CD4-positive, alpha-beta T cell (primary cell): ENCODE measurements at regions not wholly inside any gene's neighbourhood (a gene's known extent, or its start where the extent isn't known, plus 50 kb on each side); places are given as distances from the start of the nearest gene placed in this dataset.

Source experiments
- ATAC-seq: fragments of 200-7000 bp; cut with Tn5 transposase; one replicate; pipeline ENCODE4 v1.10.0; 2022; ENCODE audit warnings: mild to moderate bottlenecking; ENCODE audit not compliant: poor library complexity
- CTCF ChIA-PET: fragments of 350-600 bp; sonication (Branson Sonifier 250); formaldehyde crosslinking; loops from one replicate; lab custom pipeline; 2021; ENCODE audit warnings: antibody characterized with exemption, inconsistent platforms; lab: Charles Lee
- POLR2A ChIA-PET: fragments of 350-600 bp; sonication (Branson Sonifier 250); formaldehyde crosslinking; loops from one replicate; lab custom pipeline; 2021; ENCODE audit warnings: antibody characterized with exemption, inconsistent platforms; lab: Charles Lee
- DNase-seq, 14 experiments: peaks; one replicate each; pipeline ENCODE4 v3.0.0-alpha.2; 2013 to 2020; ENCODE audit warnings: mixed read lengths in 2 of 14
- H3K27ac ChIP-seq, 2 donors: one replicate each; pipeline versions ENCODE4 v1.5.1 to v1.7.0; 2013; ENCODE audit warnings: low read length in 2 of 2, low read depth in 1 of 2, mild to moderate bottlenecking in 1 of 2
- H3K27me3 ChIP-seq, 2 experiments: 1 replicate in 1 of 2; 2 replicates in 1 of 2; pipeline versions ENCODE4 v1.6.1 to v1.7.0; 2013; ENCODE audit warnings: low read length in 2 of 2, control low read depth in 1 of 2, mild to moderate bottlenecking in 1 of 2, moderate library complexity in 1 of 2; ENCODE audit not compliant: insufficient read depth in 2 of 2, control insufficient read depth in 1 of 2
- H3K36me3 ChIP-seq: one replicate; pipeline ENCODE4 v1.6.1; 2013; ENCODE audit warnings: low read length, control low read depth; ENCODE audit not compliant: insufficient read depth
- H3K4me1 ChIP-seq: one replicate; pipeline ENCODE4 v1.6.1; 2013; ENCODE audit warnings: low read length, control low read depth; ENCODE audit not compliant: insufficient read depth
- H3K4me3 ChIP-seq: one replicate; pipeline ENCODE4 v1.5.1; 2013; ENCODE audit warnings: mild to moderate bottlenecking, low read length, moderate library complexity
- H3K9me3 ChIP-seq, 2 experiments: 1 replicate in 1 of 2; 2 replicates in 1 of 2; pipeline versions ENCODE4 v1.6.1 to v1.7.0; 2013; ENCODE audit warnings: low read length in 2 of 2, mild to moderate bottlenecking in 2 of 2, control low read depth in 1 of 2, moderate library complexity in 1 of 2; ENCODE audit not compliant: control insufficient read depth in 1 of 2, insufficient read depth in 1 of 2
- H3K27ac Mint-ChIP-seq: one replicate; pipeline ENCODE4 v1.8.0; 2020; ENCODE audit warnings: mixed read lengths
- H3K27me3 Mint-ChIP-seq: one replicate; pipeline ENCODE4 v1.8.0; 2021; ENCODE audit warnings: mixed read lengths
- H3K36me3 Mint-ChIP-seq: one replicate; pipeline ENCODE4 v1.8.0; 2021; ENCODE audit warnings: low read depth, mixed read lengths
- H3K4me1 Mint-ChIP-seq: one replicate; pipeline ENCODE4 v1.8.0; 2021; ENCODE audit warnings: low read depth, mixed read lengths
- H3K4me3 Mint-ChIP-seq: one replicate; pipeline ENCODE4 v1.8.0; 2020; ENCODE audit warnings: mild to moderate bottlenecking, mixed read lengths
- H3K9me3 Mint-ChIP-seq: one replicate; pipeline ENCODE4 v1.8.0; 2020; ENCODE audit warnings: mixed read lengths
- CTCF ChIP-seq: fragments of 200-600 bp; IDR thresholded peaks from one replicate; pipeline ENCODE4 v1.8.0; 2022; ENCODE audit warnings: antibody characterized with exemption, mild to moderate bottlenecking
- intact Hi-C, 2 experiments: fragments of 100-400 bp; cut with DNase I in 1 of 2; cut with micrococcal nuclease in 1 of 2; formaldehyde crosslinking; loops; one replicate each; pipeline versions ENCODE4 v1.15.1 to v1.9.0; 2023 to 2025; cut with DNase I, micrococcal nuclease

GRCh38 chr10:4766454-4766853, 59.6 kb upstream of the AKR1E2 start:
- H3K4me3 Mint-ChIP-seq, result no peak overlapping the region
- H3K4me1 Mint-ChIP-seq, result no peaks in the 10 kb centered on the region
- Histone ChIP-seq H3K27me3 (peaks cover 0 to 13% of the 10 kb centered on the region in 2 experiments), H3K4me3 (no peak overlapping the region), H3K27ac (no peak overlapping the region), H3K9me3 (no peaks in the 10 kb centered on the region), H3K36me3 (no peaks in the 10 kb centered on the region), H3K4me1 (no peaks in the 10 kb centered on the region)
- POLR2A ChIA-PET, result no interaction called here
- ATAC-seq, result no peak
- H3K27ac Mint-ChIP-seq, result no peak overlapping the region
- H3K36me3 Mint-ChIP-seq, result no peaks in the 10 kb centered on the region
- CTCF ChIA-PET, result interaction anchor here (0.6 kb wide), 1 partner anchor 32 kb away, joined by 3 read pairs; no protein-coding TSS in a partner anchor
- no peak for TF ChIP-seq CTCF
- intact Hi-C loops, result loop anchor here in 1 of 2 experiments (2.0 kb wide), 1 partner anchor 1570 kb away; no protein-coding TSS in a partner anchor
- DNase-seq, result no peak
- H3K27me3 Mint-ChIP-seq, result peaks cover 9% of the 10 kb centered on the region
- no peaks in the 10 kb centered on the region for H3K9me3 Mint-ChIP-seq

- Mint-ChIP-seq H3K4me3 (no peak overlapping the region), H3K27ac (no peak overlapping the region), H3K36me3 (no peaks in the 10 kb centered on the region), H3K9me3 (no peaks in the 10 kb centered on the region), H3K27me3 (peaks cover 3% of the 10 kb centered on the region), H3K4me1 (no peaks in the 10 kb centered on the region)
- Histone ChIP-seq H3K4me1 (no peaks in the 10 kb centered on the region), H3K9me3 (no peaks in the 10 kb centered on the region), H3K27ac (no peak overlapping the region), H3K36me3 (no peaks in the 10 kb centered on the region), H3K27me3 (peaks cover 0 to 5% of the 10 kb centered on the region in 2 experiments), H3K4me3 (no peak overlapping the region)
- intact Hi-C loops, result no loop called here
- DNase-seq (no peak), ATAC-seq (no peak)
- CTCF ChIA-PET, result interaction anchor here (0.7 kb wide), 1 partner anchor 1962 kb away, joined by 3 read pairs; no protein-coding TSS in a partner anchor
- TF ChIP-seq CTCF, result no peak
- POLR2A ChIA-PET, result no interaction called here
Measured at GRCh38 chr10:4765428-4765827, 60.6 kb upstream of the AKR1E2 start.

- ChIA-PET POLR2A (no interaction called here), CTCF (no interaction called here)
- intact Hi-C loops, result no loop called here
- Histone ChIP-seq H3K27ac (no peak overlapping the region), H3K27me3 (peaks cover 0 to 5% of the 10 kb centered on the region in 2 experiments), H3K9me3 (no peaks in the 10 kb centered on the region), H3K36me3 (no peaks in the 10 kb centered on the region), H3K4me1 (no peaks in the 10 kb centered on the region), H3K4me3 (no peak overlapping the region)
- TF ChIP-seq CTCF, result no peak
- DNase-seq (no peak), ATAC-seq (no peak)
- Mint-ChIP-seq H3K27me3 (peaks cover 11% of the 10 kb centered on the region), H3K9me3 (no peaks in the 10 kb centered on the region), H3K27ac (no peak overlapping the region), H3K36me3 (no peaks in the 10 kb centered on the region), H3K4me1 (no peaks in the 10 kb centered on the region), H3K4me3 (no peak overlapping the region)
Measured at GRCh38 chr10:4763960-4764428, 62.0 kb upstream of the AKR1E2 start.
